MM.1S (cell line): ENCODE measurements at regions not wholly inside any gene's neighbourhood (a gene's known extent, or its start where the extent isn't known, plus 50 kb on each side); places are given as distances from the start of the nearest gene placed in this dataset.

Experiments
- EZH2 ChIP-seq: fragments of 300-600 bp; sonication (generic); optimal IDR thresholded peaks from 2 replicates; pipeline ENCODE3; 2017; ENCODE audit warnings: low read depth, mild to moderate bottlenecking, antibody characterized with exemption, low read length, mixed read lengths
- TF ChIP-seq, protein P1 (sequence below): fragments of 300-600 bp; sonication (generic); IDR thresholded peaks from 2 replicates; pipeline ENCODE4 v1.5.1; 2016; ENCODE audit warnings: antibody characterized with exemption, low read length, mixed read lengths

DNA sequence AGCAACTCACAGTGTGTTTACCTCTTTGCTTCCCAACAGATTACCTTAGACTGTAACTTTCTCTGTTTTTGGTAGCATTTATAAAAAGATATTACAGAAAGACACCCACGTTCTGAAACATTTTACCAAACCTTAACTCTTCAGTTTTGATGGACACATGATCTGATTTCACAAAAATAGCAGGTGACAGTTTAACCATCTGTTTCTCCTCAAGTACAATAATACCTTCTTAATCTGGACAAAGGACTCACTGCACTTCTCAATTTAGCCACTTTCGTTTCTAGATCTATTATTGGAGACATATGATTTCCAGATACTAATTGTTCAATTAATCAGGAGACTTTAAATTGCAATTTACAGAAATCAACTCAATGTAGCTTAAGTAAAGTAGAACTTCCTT lies 703.8 kb upstream of the KIF2B start:
- TF ChIP-seq, protein P1, sequence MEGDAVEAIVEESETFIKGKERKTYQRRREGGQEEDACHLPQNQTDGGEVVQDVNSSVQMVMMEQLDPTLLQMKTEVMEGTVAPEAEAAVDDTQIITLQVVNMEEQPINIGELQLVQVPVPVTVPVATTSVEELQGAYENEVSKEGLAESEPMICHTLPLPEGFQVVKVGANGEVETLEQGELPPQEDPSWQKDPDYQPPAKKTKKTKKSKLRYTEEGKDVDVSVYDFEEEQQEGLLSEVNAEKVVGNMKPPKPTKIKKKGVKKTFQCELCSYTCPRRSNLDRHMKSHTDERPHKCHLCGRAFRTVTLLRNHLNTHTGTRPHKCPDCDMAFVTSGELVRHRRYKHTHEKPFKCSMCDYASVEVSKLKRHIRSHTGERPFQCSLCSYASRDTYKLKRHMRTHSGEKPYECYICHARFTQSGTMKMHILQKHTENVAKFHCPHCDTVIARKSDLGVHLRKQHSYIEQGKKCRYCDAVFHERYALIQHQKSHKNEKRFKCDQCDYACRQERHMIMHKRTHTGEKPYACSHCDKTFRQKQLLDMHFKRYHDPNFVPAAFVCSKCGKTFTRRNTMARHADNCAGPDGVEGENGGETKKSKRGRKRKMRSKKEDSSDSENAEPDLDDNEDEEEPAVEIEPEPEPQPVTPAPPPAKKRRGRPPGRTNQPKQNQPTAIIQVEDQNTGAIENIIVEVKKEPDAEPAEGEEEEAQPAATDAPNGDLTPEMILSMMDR = no peak
- TF ChIP-seq EZH2 = no peak
